GM21737 (cell line): ENCODE measurements at regions not wholly inside any gene's neighbourhood (a gene's known extent, or its start where the extent isn't known, plus 50 kb on each side); places are given as distances from the start of the nearest gene placed in this dataset.
"Not testable (repeated sequence)": the region's sequence is repeated elsewhere in the genome, so short reads cannot be mapped to it uniquely, and the experiment has no call there.

ENCODE experiments used
- ATAC-seq: cut with Tn5 transposase; IDR thresholded peaks from one replicate; pipeline ENCODE4 v1.9.1; 2021; ENCODE audit warnings: mild to moderate bottlenecking, moderate library complexity; ENCODE audit not compliant: unreplicated experiment

DNA sequence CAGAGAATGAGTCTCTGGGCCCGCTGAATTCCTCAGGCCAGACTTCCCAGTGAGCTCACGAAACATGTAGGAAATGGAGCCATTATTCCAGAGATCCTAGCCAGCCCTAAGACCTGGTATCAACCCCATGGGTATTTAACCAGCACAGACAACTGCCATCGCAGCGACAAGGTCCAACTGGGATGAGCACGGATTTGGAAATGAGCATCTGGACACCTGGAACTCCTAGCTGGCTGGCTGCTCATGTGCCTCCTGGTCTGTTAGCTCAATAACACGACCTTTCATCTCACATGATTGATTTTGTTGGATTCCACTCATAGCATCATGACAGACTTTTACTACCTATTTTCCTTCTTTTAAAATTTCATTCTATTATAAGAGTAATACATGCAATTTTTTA, 51.0 kb downstream of the POU3F3 start:
- ATAC-seq = no peak

DNA sequence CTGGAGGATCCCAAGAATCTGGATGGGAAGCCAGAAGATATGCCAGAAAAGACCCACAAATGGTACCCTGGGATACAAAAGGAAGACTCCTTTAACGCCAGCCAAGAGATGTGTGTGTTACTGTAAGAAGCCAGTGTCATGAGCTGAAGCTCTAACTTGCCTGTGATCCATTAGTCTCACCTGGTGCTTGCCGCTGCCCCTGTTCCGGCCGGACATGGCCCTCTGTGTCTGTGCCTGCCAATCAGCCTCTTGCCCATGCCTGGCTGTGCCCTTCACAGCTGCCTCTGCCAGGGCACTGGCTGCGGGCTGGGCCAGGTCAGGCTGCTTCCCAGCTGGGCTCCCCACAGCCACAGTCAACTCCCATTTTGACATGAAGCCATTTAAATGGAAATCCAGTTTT, 55.4 kb downstream of the POU3F3 start:
- no peak for ATAC-seq

DNA sequence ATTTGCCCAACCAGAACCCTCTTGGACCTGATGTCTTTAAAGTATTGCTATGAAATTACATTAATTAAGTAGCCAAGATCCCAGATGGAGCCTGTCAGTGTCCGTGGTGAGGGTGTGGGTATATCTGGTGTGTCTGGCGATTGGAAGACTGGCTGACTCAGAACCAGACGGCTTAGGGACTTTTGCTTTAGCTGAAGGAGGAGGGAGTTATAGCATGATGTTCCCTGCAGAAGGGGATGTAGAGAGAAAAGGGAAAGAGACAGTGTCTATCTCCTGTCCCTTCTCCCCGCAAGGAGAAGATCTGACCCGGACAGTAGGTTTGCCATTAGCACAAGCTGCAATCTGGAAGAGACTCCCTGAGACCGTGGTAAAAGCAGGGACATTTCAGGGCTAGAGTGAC, 60.6 kb downstream of the POU3F3 start:
- ATAC-seq = no peak

DNA sequence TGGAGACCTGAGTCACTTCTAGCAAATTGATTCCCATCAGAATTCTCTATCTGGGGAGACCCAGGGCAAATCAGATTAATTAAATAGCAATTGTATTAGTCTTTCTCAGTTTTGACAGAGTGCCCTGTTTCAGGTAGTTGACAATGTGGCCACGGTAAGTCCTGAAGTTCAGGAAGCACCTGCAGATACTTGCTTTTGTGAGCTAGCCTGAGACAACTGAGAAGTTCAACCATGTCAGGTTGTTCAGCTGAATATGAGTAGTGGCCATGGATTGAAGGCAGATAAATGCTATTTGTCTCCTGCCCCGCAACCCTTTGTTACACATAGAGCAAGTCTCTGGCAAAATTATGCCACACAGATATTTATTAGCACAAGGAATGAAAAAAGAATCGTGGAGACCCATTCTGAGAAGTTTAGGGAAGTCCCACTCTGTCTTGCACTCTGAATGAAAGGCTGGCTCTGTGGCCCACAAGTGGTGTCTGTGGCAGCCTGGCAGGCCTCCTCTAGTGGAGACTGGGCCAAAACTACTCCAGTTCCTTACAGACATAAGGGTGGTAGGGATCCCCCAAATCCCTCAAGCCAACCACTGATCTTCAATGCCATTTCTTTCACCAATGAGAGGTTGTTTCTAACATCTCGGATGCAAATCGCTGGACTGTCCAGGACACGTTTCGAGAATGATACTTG, 61.3 kb downstream of the POU3F3 start:
- ATAC-seq = no peak

DNA sequence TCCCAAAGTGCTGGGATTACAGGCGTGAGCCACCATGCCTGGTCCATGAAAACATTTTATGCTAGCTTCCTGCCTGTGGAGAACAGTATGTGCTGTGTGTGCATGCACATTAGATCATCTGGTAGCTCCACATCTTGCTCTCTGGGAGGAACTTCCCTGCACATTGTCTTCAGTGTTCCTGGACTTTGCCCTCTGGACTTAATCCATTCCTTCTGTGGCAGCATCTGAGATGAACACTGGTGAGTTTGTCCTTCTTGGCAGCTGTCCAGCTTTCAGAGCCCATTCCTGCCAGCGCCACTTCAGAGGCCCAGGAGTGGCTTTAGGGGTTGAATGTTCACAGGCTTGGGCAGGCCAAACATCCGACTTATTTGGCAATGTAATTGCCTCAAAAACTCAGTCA, 65.2 kb downstream of the POU3F3 start:
- no peak for ATAC-seq

DNA sequence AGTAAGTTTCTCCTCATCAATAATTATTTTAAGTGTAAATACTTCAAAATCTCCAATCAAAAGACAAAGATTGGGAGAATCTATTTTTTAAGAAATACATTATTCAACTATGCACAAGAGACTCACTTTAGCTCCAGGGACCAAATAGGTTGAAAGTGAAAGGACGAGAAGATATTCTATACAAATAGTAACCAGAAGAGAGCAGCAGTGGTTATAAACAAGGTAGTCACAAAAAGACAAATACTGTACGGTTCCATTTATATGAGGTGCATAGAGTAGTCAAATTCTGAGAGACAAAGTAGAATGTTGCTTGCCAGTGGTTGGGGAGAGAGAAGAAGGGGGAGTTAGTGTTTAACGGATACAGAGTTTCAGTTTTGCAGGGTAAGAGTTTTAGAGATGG, 69.8 kb downstream of the POU3F3 start:
- no peak for ATAC-seq

DNA sequence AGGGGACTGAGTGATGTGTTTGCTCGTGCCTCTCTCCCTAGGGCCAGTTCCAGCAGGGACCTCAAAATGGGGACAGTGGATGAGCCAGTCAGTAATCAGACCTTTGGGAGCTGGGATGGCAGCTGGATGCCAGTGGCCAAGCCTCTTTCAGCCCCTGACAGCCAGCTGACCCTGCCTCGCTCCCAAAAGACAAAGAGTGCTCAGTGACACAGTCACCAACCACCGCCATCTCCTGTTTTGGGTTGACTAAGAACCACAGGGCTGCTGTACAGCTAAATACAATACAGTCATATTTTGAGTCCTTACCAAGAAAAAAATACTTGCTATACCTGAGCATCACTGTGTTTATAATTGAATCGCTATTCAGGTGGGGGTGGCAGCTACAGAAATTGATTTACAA, 75.7 kb downstream of the POU3F3 start:
- no peak for ATAC-seq

DNA sequence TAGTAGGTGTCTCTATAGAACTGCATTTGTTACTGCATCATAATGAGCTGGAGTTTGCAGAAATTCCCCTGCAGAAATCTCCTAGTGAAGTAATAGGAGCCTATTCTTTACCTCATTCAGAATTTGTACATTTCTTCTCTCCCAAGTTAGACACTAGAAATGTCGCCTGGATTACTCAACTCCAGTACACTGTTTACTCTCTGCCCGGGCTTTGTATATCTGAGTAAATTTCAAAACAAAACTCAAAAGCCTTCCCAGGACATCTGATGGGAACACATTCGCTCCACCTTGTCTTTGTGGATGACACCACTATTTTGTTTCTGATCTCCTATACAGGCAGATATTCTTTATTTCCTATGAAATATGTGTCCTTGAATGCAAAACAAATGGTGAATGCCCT, 76.8 kb downstream of the POU3F3 start:
- no peak for ATAC-seq

DNA sequence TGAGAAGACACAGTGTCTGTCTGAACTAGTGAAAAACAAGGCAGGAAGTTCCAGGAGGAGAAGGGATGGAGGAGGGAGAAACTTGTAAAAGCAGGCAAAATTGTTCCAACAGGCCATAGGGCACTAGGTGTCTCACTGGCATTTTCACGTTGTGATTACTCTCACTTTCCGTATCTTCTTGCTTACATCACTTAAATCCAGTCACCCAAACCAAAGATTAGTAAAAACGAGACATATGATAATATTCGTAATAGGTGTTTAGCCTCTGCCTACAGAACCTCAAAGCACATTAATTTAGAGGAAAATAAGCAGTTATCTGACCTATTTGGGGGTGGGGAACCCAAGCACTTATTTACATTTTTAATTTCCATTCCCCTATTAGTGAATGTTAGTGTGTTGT, 78.3 kb downstream of the POU3F3 start:
- no peak for ATAC-seq

DNA sequence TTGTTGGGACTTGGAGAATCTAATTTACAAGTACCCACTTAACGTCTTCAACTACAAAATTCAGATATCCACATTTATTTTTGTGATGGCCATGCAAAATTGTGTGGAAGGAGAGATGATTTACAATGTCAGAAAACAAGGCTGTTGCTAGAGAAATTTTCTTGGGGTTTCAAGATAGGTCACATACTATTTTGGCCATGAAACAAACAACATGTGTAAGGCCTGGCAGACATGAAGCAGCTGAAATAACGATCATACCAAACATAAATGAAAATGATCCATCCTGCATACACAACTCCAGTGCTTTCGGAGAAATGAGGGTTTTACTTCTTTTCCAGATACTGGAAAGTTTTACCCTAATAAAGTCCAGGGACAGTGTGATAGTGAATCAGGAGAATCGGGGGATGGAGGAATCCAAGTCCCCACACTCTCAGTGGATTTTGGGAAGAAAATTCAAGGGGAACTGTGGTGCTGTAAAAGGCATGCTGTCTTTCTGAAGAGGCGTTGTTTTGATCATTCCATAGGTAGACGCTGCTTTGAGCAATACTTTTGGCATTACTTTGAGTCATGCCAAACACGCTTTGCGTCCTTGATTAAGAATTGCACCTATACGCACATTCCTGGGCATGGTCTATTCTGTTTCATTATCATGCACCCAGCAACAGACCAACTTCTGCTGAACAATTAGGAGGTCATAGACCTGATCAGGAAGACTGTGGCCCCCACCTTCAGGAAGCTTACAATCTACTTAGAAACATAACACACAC, 79.4 kb downstream of the POU3F3 start:
- no peak for ATAC-seq

DNA sequence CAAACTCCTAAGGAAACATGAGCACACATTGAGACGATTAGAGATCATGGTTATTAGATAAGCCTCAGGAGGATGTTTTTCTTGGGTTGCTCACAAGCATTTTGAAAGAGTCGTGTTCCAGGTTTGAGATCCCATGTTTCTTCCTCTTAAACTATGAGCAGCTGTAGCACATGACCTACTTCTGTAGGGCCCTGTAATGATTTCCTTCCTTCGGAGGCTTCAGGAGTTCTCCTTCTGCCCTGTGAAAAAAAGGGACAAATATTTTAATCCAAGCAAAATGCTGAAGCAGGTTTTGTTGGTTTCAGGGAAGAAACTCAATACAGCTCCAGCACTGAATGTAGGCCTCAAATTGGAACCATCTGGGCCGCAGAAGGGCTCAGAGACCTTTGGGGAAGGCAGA, 82.6 kb downstream of the POU3F3 start:
- ATAC-seq = no peak

DNA sequence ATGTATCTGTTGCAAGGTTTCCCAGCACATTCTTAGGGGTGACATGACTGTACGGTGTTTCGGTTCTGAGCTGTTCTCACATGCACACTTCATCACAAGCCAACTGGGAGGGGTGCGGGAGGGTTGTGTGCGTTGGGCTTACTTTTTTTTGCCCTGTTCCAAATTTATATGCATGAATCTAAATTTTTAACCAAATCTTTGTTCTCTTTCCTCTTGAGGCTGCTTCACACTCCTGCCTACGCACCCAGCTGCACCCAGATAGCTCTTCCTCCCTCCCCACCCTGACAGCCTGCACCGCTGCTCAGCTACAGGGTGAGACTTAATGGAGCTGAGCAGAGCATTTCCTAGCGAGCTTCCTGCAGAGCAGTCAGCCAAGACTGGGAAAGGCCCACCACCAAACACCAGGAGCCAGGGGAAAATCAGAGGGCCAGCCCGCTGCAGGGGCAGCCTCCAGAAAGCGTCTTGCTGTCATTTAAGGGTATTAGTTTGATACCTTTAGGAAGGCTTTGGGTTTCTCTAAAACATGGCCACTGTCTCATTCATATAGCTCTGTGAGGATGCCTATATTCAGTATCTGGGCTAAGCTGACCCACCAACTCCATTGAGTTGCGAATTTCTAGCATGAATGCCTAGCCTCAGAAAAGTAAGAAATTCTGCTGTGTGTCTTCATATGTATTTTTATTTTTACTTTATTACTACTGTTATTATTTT, 84.5 kb downstream of the POU3F3 start:
- ATAC-seq = peak; percentile 90

DNA sequence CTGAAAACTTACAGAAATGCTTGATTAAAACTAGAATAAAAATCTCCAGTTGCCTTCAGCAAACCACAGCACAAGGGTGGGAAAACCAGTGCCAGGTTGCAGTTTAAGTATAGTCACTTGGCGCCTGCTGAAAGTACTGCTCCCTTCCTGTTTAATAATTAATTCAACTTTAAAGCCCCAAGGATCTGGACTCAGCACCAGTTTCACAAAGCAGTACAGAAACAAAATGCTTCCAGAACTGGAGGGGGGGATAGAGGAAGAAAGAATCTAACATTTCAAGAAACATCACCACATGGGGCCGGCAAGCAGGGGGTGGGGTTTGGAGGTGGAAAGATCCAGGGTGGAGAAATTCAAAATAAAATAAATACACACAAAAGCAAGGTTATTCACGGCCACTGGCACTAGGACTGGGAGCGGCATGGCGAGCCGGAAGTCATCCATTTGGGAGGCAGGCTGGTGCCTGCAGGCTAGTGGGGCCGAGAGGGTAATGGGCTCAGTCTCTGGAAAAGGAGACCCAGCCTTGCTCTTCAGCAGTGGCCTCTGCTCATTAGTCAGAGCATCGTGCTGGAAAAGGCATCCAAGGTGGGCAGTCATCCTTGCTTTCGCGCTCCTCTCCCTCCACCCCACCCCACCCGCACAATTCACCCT, 85.8 kb downstream of the POU3F3 start:
- ATAC-seq = no peak

DNA sequence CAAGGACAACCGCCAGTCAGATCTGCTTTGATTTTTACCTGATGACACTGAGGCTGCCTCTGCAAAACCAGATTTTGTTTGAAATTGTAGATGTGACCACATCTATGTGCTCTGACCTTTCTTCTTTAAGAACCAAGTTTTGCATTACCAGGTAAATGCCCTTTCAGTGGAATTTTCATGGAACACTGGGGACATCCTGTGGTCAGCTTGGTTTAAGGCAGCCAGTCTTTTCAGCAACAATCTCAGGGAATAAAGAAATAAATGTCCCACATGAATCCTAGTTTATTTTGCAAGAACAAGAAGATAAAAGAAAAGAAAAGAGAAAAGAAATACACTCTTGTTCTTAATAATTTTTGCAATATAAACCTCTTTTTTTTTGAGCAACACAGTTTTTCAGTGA, 90.6 kb downstream of the POU3F3 start:
- ATAC-seq = no peak

DNA sequence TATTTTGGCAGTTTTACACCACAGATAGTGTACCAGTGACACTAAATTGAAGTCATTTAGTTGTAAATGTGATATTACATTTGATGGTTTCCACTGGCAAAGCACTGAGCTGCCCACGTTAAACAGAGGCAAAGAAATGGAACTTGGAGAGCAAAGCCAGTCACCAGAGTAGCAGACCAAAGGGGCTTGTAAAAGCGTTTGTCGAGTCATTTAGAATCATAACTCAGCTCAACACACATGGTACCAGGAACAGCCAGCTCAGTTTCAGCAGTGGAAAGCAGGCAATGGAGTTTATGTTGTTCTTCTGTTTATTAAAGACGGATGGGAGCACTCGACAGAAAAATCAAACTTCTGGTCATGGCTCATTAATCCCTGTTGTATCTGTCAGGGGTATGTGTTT, 91.2 kb downstream of the POU3F3 start:
- ATAC-seq = no peak

DNA sequence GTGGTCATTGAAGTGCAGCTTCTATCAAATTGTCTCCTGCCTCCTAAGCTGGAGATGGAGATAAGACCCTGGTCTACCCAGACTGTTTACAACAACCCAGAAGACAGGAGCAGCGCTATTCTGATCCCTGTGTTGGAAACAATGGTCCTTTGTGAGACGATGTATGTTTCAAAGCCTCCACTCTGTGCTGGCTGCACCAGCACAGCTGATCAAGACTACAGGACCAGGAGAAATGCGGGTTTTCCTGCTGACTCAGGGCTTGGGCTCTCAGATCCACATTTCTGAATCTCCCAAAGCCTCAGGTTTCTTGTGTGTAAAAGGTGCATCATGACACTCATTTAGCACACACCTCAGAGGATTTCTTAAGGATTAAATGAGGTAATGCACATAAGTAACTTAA, 92.0 kb downstream of the POU3F3 start:
- no peak for ATAC-seq

DNA sequence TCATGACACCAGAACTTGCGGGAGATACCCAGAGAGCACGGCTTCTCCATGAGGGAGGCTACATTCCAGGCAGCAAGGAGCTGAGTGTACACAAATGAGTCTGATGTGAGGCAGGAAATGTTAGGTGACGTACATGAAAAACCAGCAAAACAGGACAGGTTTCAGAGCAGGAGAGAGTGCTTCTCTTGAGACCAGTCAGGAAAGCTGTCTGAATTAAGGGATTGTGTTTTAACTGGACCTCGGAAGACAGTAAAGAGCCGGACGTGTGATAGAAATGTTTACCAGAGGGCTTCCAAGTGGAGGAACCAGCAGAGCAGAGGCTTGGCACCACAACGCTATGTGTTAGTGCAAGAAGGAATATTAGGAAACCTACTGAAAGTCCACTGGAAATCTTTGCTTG, 90.4 kb upstream of the MRPS9 start:
- ATAC-seq = not testable (repeated sequence)

DNA sequence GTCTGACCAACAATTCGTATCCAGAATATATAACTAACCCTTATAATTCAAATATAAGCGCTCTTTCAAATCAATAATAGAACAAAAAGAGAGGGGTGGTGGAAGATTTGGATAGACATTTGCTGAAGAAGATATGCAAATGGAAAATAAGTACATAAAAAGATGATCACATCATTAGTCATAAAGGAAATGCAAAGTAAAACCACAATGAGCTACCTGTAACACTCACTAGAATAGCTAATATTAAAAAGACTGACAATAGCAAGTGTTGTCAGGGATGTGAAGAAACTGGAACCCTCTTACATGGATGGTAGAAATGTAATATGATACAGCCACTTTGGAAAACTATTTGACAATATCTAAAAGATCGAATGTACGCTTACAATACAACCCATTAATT, 84.9 kb upstream of the MRPS9 start:
- no peak for ATAC-seq

DNA sequence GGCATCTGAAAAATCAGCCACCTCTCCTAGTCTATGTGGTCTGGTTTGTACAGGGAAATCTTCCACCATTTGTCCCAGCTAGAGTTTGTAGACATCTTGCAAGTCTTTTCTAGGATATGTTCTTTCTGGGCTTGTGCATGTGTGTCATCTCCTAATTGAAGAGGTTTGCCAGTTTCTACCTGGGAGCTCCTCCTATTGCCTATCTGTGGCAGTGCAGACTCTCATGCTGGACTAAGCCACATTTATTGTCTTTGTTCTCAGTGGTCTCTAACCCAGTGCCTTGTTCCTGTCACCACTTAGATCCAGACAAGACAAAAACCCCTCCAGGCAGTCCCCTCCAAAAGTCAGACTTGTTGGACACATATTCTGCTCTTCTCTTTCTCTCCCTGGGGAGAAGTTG, 72.0 kb upstream of the MRPS9 start:
- no peak for ATAC-seq

DNA sequence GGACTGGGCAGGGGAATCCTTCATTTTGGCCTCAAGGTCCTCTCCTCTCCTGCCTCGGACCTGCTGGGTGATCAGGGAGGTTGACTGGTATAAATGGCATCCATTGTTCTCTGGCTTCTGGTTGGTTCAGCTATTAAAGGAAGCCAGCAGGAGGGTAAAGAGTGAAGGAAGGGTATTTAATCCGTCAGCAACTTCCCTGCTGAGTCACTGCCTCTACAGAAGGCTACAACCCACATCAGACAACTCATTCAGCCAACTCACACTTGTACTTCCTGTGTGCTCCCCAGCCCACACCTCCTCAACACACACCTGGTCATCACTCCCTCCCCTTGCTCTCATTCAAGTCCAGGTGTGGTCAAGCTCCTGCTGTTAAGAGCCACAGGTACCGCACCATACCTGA, 68.3 kb upstream of the MRPS9 start:
- ATAC-seq = no peak

DNA sequence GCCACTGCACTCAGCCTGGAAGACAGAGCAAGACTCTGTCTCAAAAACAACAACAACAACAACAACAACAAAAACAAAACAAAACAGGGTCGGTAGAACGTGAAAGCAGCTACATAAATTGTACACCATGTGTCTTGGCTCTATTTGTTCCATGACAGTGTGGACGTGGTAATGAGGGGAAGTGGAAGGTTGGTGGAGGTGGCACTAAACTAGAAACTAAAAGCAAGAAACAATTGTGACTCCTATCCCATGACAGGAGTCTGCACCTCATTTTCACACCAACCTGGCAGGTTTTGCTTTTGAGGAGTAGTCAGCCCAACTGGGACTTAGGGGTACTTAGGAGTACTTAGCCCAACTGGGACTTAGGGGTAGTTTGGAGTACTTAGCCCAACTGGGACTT, 62.5 kb upstream of the MRPS9 start:
- no peak for ATAC-seq

DNA sequence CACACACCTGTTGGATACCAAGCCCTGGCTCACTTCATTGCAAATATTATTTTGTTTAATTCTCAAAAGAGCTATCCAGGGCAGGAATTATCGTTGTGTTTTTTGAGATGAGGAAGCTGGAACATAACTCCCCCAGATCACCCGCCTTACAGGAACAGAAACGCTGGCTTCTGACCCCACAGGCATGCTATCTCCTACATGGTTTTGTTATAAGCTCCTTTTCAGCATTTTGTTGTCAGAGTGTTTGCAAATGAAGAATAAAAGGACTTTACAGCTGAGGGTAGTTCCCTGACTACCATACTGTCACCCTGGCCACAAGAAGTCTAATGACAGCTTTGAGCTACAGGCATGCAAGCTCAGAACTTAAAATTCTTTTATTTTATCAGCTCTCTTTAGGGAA, 62.0 kb upstream of the MRPS9 start:
- ATAC-seq = no peak
